NB4 (cell line): ENCODE measurements at regions not wholly inside any gene's neighbourhood (a gene's known extent, or its start where the extent isn't known, plus 50 kb on each side); places are given as distances from the start of the nearest gene placed in this dataset.

Experiments used
- CTCF ChIP-seq: IDR thresholded peaks from one replicate; pipeline ENCODE4 v1.5.1; 2012; ENCODE audit warnings: low read depth, low read length
- MAX ChIP-seq: IDR thresholded peaks from 2 replicates; pipeline ENCODE4 v1.6.1; 2011; ENCODE audit warnings: low read depth, low read length
- MYC ChIP-seq: IDR thresholded peaks from 2 replicates; pipeline ENCODE4 v1.6.1; 2011; ENCODE audit warnings: low read depth, low read length
- POLR2A ChIP-seq: IDR thresholded peaks from 2 replicates; pipeline ENCODE4 v1.6.1; 2011; ENCODE audit warnings: mild to moderate bottlenecking; ENCODE audit not compliant: insufficient read length; ENCODE audit errors: extremely low read depth

- TF ChIP-seq CTCF (no peak), POLR2A (no peak), MYC (no peak), MAX (no peak)
These were observed 141.2 kb downstream of the LURAP1L start for GRCh38 chr9:12916042-12916441.
